ENCODE measurements at regions not wholly inside any gene's neighbourhood (a gene's known extent, or its start where the extent isn't known, plus 50 kb on each side); places are given as distances from the start of the nearest gene placed in this dataset.

GRCh38 chr1:191483988-191484387 lies 674.3 kb upstream of the RGS18 start:
- no peak overlapping the region for H3K27ac ChIP-seq (ENCODE audit: low read depth, low read length)
- no peaks in the 10 kb centered on the region for H3K9me3 ChIP-seq (ENCODE audit: insufficient read depth, low read depth, low read length)
- H3K4me1 ChIP-seq (ENCODE audit: insufficient read depth, low read length), result no peaks in the 10 kb centered on the region
- no peaks in the 10 kb centered on the region for H3K27me3 ChIP-seq (ENCODE audit: insufficient read depth, low read length)
- Mint-ChIP-seq H3K27me3 (ENCODE audit: low read depth, unreplicated experiment) (no peaks in the 10 kb centered on the region), H3K4me1 (ENCODE audit: low read depth, unreplicated experiment) (no peaks in the 10 kb centered on the region), H3K4me3 (ENCODE audit: unreplicated experiment) (no peak overlapping the region), H3K9me3 (ENCODE audit: unreplicated experiment) (no peaks in the 10 kb centered on the region), H3K27ac (ENCODE audit: unreplicated experiment) (no peak overlapping the region), H3K36me3 (ENCODE audit: low read depth, unreplicated experiment) (no peaks in the 10 kb centered on the region)
- DNase-seq (ENCODE audit: low read depth) (no peak), FAIRE-seq (no peak)
- H2AFZ ChIP-seq (ENCODE audit: low read depth, low read length), result no peak overlapping the region
- no peaks in the 10 kb centered on the region for H4K20me1 ChIP-seq (ENCODE audit: insufficient read depth, low read length)
- H3K4me2 ChIP-seq (ENCODE audit: low read length), result no peak overlapping the region
- TF ChIP-seq EZH2 (IDR thresholded peaks at IDR 0.05; ENCODE audit: insufficient read depth, low read length) (no peak), CTCF (IDR thresholded peaks at IDR 0.05; ENCODE audit: insufficient read depth, low read depth, low read length) (no peak)
- H3K9ac ChIP-seq (ENCODE audit: low read length), result no peak overlapping the region
- H3K36me3 ChIP-seq (ENCODE audit: insufficient read depth, low read length), result no peaks in the 10 kb centered on the region
- no peak overlapping the region for H3K4me3 ChIP-seq (ENCODE audit: insufficient read depth, low read depth, low read length)
- H3K79me2 ChIP-seq (ENCODE audit: insufficient read depth, low read length), result no peaks in the 10 kb centered on the region

GRCh38 chr1:191490303-191490702 lies 668.0 kb upstream of the RGS18 start:
- no peaks in the 10 kb centered on the region for H3K36me3 ChIP-seq (ENCODE audit: insufficient read depth, low read length)
- FAIRE-seq (no peak), DNase-seq (ENCODE audit: low read depth) (no peak)
- H3K27ac Mint-ChIP-seq (ENCODE audit: unreplicated experiment), result no peak overlapping the region
- no peaks in the 10 kb centered on the region for H3K4me1 Mint-ChIP-seq (ENCODE audit: low read depth, unreplicated experiment)
- no peaks in the 10 kb centered on the region for H3K27me3 ChIP-seq (ENCODE audit: insufficient read depth, low read length)
- H3K27ac ChIP-seq (ENCODE audit: low read depth, low read length), result no peak overlapping the region
- H3K9ac ChIP-seq (ENCODE audit: low read length), result no peak overlapping the region
- TF ChIP-seq EZH2 (IDR thresholded peaks at IDR 0.05; ENCODE audit: insufficient read depth, low read length), result no peak
- TF ChIP-seq CTCF (IDR thresholded peaks at IDR 0.05; ENCODE audit: insufficient read depth, low read depth, low read length), result no peak
- no peaks in the 10 kb centered on the region for H3K36me3 Mint-ChIP-seq (ENCODE audit: low read depth, unreplicated experiment)
- no peak overlapping the region for H3K4me3 ChIP-seq (ENCODE audit: insufficient read depth, low read depth, low read length)
- H3K4me3 Mint-ChIP-seq (ENCODE audit: unreplicated experiment), result no peak overlapping the region
- H3K4me2 ChIP-seq (ENCODE audit: low read length), result no peak overlapping the region
- no peaks in the 10 kb centered on the region for H3K9me3 ChIP-seq (ENCODE audit: insufficient read depth, low read depth, low read length)
- H3K4me1 ChIP-seq (ENCODE audit: insufficient read depth, low read length), result no peaks in the 10 kb centered on the region
- no peaks in the 10 kb centered on the region for H4K20me1 ChIP-seq (ENCODE audit: insufficient read depth, low read length)
- H2AFZ ChIP-seq (ENCODE audit: low read depth, low read length), result no peak overlapping the region
- H3K9me3 Mint-ChIP-seq (ENCODE audit: unreplicated experiment), result no peaks in the 10 kb centered on the region
- no peaks in the 10 kb centered on the region for H3K27me3 Mint-ChIP-seq (ENCODE audit: low read depth, unreplicated experiment)
- no peaks in the 10 kb centered on the region for H3K79me2 ChIP-seq (ENCODE audit: insufficient read depth, low read length)

GRCh38 chr1:191495040-191495439 lies 663.2 kb upstream of the RGS18 start:
- H3K79me2 ChIP-seq (ENCODE audit: insufficient read depth, low read length), result no peaks in the 10 kb centered on the region
- H2AFZ ChIP-seq (ENCODE audit: low read depth, low read length), result no peak overlapping the region
- Mint-ChIP-seq H3K4me3 (ENCODE audit: unreplicated experiment) (no peak overlapping the region), H3K4me1 (ENCODE audit: low read depth, unreplicated experiment) (peaks cover 4% of the 10 kb centered on the region), H3K36me3 (ENCODE audit: low read depth, unreplicated experiment) (no peaks in the 10 kb centered on the region), H3K27ac (ENCODE audit: unreplicated experiment) (no peak overlapping the region), H3K27me3 (ENCODE audit: low read depth, unreplicated experiment) (no peaks in the 10 kb centered on the region), H3K9me3 (ENCODE audit: unreplicated experiment) (no peaks in the 10 kb centered on the region)
- FAIRE-seq, result no peak
- TF ChIP-seq EZH2 (IDR thresholded peaks at IDR 0.05; ENCODE audit: insufficient read depth, low read length) (no peak), CTCF (IDR thresholded peaks at IDR 0.05; ENCODE audit: insufficient read depth, low read depth, low read length) (no peak)
- H4K20me1 ChIP-seq (ENCODE audit: insufficient read depth, low read length), result no peaks in the 10 kb centered on the region
- H3K4me1 ChIP-seq (ENCODE audit: insufficient read depth, low read length), result peaks cover 4% of the 10 kb centered on the region
- H3K4me2 ChIP-seq (ENCODE audit: low read length), result no peak overlapping the region
- H3K27ac ChIP-seq (ENCODE audit: low read depth, low read length), result no peak overlapping the region
- no peak overlapping the region for H3K4me3 ChIP-seq (ENCODE audit: insufficient read depth, low read depth, low read length)
- DNase-seq (ENCODE audit: low read depth), result no peak
- no peaks in the 10 kb centered on the region for H3K27me3 ChIP-seq (ENCODE audit: insufficient read depth, low read length)
- no peaks in the 10 kb centered on the region for H3K9me3 ChIP-seq (ENCODE audit: insufficient read depth, low read depth, low read length)
- no peaks in the 10 kb centered on the region for H3K36me3 ChIP-seq (ENCODE audit: insufficient read depth, low read length)
- no peak overlapping the region for H3K9ac ChIP-seq (ENCODE audit: low read length)
